ENCODE measurements at regions not wholly inside any gene's neighbourhood (a gene's known extent, or its start where the extent isn't known, plus 50 kb on each side); places are given as distances from the start of the nearest gene placed in this dataset.

GRCh38 chr4:180852738-180853137, 1390.5 kb upstream of the TENM3 start:
- intact Hi-C loops (cut with DNase I) = no loop called here
- WGBS, 2 donors = 32 to 38% methylated on average over 6 of the region's 6 CpGs
- TF ChIP-seq CTCF (IDR thresholded peaks at IDR 0.05) = no peak
- ATAC-seq (no peak), DNase-seq (no peak)
- Histone ChIP-seq H3K4me1 (no peaks in the 10 kb centered on the region), H3K4me3 (no peak overlapping the region), H3K9me3 (peaks cover 0 to 6% (median 0%) of the 10 kb centered on the region in 11 donors), H3K27ac (no peak overlapping the region), H3K36me3 (no peaks in the 10 kb centered on the region), H3K27me3 (peaks cover 0 to 4% (median 0%) of the 10 kb centered on the region in 7 donors)

GRCh38 chr4:180855184-180855583, 1388.0 kb upstream of the TENM3 start:
- Histone ChIP-seq H3K9me3 (peaks cover 0 to 6% (median 0%) of the 10 kb centered on the region in 11 donors), H3K4me3 (no peak overlapping the region), H3K27me3 (no peaks in the 10 kb centered on the region), H3K27ac (no peak overlapping the region), H3K4me1 (no peaks in the 10 kb centered on the region), H3K36me3 (no peaks in the 10 kb centered on the region)
- 58% methylated on average over 2 of the region's 2 CpGs for WGBS, 2 donors
- TF ChIP-seq CTCF (IDR thresholded peaks at IDR 0.05) = no peak
- ATAC-seq (no peak), DNase-seq (no peak)
- intact Hi-C loops (cut with DNase I) = no loop called here

GRCh38 chr4:180860089-180860720, 1383.0 kb upstream of the TENM3 start:
- H3K27me3 ChIP-seq = no peaks in the 10 kb centered on the region
- no peak overlapping the region for H3K4me3 ChIP-seq
- no peak for ATAC-seq
- no peaks in the 10 kb centered on the region for H3K36me3 ChIP-seq
- WGBS, 2 donors = 50 to 62% methylated on average over 12 of the region's 12 CpGs
- TF ChIP-seq CTCF (IDR thresholded peaks at IDR 0.05) = no peak
- intact Hi-C loops (cut with DNase I) = no loop called here
- no peak overlapping the region for H3K27ac ChIP-seq
- no peak for DNase-seq
- H3K9me3 ChIP-seq = peaks cover 0 to 6% (median 0%) of the 10 kb centered on the region in 11 donors
- H3K4me1 ChIP-seq = no peaks in the 10 kb centered on the region

- WGBS, 2 donors = 89 to 92% methylated on average over 11 of the region's 11 CpGs
- H3K27ac ChIP-seq = no peak overlapping the region
- ATAC-seq (no peak), DNase-seq (no peak)
- no peak overlapping the region for H3K4me3 ChIP-seq
- TF ChIP-seq CTCF (IDR thresholded peaks at IDR 0.05) = no peak
- no peaks in the 10 kb centered on the region for H3K4me1 ChIP-seq
- H3K27me3 ChIP-seq = no peaks in the 10 kb centered on the region
- intact Hi-C loops (cut with DNase I) = no loop called here
- H3K9me3 ChIP-seq = peaks cover 0 to 17% (median 3%) of the 10 kb centered on the region in 11 donors
- no peaks in the 10 kb centered on the region for H3K36me3 ChIP-seq
Measured at GRCh38 chr4:180861651-180862050, 1381.6 kb upstream of the TENM3 start.
